C1 segment of cervical spinal cord (tissue), 14 donors: ENCODE measurements at regions not wholly inside any gene's neighbourhood (a gene's known extent, or its start where the extent isn't known, plus 50 kb on each side); places are given as distances from the start of the nearest gene placed in this dataset.
"Not testable (repeated sequence)": the region's sequence is repeated elsewhere in the genome, so short reads cannot be mapped to it uniquely, and the experiment has no call there.

ENCODE experiments used
- DNase-seq, 14 donors: peaks; one replicate each; lab custom pipeline; 2025; lab: John Stamatoyannopoulos, UW

- no peak for DNase-seq
Measured at GRCh38 chr4:171002246-171002645, 811.0 kb upstream of the GALNTL6 start.

DNA sequence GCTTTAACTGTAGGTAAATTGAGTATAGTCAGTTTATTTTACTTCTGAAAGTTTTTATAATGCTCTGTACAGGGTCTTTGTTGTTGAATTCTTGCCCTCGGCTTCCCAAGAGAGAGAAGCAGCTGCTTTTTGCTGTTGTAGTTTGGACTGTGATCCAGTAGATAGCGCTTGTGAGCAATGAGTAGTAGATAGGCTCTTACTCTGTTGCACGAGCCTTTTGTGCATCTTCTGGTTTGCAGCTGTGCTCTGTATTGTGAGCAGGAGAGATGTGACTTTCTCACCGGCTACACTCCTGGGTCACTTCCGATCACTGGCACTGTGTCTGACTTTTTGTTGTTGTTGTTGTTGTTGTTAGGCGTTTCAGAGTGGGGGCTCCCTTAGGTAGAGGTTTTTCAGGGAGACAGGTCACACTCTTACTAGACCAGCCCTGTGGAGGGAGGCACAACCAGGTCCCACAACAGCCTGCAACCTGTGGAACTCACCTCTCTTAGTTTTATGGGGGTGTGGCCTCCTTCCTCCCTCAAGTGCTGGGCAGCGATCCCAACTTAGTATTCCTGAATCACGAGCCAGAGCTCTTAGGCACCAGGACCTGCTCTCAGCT is 822.1 kb upstream of the GALNTL6 start:
- no peak for DNase-seq

DNA sequence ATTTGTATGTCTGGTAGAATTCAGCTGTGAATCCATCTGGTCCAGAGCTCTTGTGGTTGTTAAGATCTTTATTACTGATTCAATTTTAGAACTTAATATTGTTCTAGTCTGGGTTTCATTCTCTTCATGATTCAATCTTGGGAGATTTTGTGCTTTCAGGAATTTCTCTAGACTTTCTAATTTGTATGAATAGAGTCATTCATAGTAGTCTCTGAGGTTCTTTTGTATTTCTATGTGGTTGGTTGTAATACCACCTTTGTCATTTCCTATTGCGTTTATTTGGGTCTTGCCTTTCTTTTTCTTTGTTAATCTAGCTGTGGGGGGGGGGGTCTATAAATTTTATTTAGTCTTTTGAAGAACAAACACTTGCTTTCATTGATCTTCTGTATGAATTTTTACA is 824.8 kb upstream of the GALNTL6 start:
- no peak for DNase-seq

GRCh38 chr4:170979736-170980135 is 833.5 kb upstream of the GALNTL6 start:
- no peak for DNase-seq

DNA sequence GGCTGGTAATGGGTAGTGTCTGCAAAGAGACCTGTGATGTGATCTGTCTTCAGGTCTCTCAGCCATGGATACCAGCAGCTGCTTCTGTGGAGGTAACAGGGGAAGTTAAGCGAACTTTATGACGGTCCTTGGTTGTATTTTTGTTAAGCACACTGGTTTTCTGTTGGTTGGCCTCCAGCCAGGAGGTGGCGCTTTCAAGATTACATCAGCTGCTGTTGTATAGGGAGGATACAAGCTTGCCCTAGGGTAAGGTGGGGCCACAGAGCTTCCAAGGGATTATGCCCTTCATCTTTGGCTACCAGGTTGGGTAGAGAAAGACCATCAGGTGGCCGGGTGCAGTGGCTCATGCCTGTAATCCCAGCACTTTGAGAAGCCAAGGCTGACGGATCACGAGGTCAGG is 834.2 kb upstream of the GALNTL6 start:
- DNase-seq = no peak

DNA sequence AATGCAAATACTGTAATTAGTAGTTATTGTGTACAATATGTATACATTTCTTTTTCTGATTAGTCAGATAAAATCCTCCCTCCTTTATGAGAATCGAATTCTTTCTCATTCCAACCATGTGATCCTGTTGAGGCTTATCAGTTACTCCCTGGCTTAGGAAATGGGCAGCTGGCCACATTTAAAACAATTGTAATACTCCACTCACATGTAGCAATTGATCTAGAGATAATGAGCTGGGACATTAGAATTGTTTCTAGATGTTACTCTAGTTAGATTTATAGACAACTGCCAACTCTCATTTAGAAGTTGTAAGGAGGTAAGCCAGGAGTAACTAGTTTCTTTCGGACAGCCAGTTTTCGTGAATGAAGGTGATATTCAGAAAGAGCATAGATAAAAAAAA is 859.3 kb upstream of the AADAT start:
- DNase-seq = no peak

- DNase-seq = no peak
Measured at GRCh38 chr4:170940043-170940724, 850.4 kb upstream of the AADAT start.

DNA sequence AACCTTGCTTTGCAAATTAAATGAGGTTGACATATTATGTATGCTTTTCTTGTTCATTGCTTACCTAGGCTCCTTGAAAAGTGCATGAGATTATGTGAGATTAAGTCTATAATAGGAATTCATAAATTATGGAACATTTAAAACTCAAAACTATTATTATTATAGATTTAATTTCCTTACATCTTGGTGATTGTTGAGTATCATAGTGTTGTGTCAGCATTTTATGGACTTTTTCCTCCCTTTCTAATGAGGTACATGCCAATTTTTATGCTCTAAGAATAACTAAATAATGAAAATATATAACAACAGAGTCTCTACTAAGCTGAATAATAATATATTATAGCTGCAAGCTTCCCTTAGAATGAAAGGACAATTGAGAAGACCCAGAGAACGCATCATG is 848.8 kb upstream of the AADAT start:
- no peak for DNase-seq

- no peak for DNase-seq
Measured at GRCh38 chr4:170931321-170931720, 841.6 kb upstream of the AADAT start.

- no peak for DNase-seq
Measured at GRCh38 chr4:170888660-170889059, 798.9 kb upstream of the AADAT start.

- DNase-seq = no peak
Measured at GRCh38 chr4:170887396-170887795, 797.6 kb upstream of the AADAT start.

GRCh38 chr4:170884969-170885570 is 795.3 kb upstream of the AADAT start:
- no peak for DNase-seq

DNA sequence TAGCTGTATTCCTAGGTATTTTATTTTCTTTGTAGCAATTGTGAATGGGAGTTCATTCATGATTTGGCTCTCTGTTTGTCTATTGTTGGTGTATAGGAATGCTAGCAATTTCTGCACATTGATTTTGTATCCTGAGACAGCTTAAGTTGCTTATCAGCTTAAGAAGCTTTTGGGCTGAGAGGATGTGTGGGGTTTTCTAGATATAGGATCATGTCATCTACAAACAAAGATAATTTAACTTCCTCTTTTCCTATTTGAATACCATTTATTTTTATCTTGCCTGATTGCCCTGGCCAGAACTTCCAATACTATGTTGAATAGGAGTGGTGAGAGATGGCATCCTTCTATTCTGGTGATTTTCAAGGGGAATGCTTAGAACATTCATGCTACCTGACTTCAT is 791.9 kb upstream of the AADAT start:
- DNase-seq = not testable (repeated sequence)

- no peak for DNase-seq
Measured at GRCh38 chr4:170875868-170876267, 786.1 kb upstream of the AADAT start.

DNA sequence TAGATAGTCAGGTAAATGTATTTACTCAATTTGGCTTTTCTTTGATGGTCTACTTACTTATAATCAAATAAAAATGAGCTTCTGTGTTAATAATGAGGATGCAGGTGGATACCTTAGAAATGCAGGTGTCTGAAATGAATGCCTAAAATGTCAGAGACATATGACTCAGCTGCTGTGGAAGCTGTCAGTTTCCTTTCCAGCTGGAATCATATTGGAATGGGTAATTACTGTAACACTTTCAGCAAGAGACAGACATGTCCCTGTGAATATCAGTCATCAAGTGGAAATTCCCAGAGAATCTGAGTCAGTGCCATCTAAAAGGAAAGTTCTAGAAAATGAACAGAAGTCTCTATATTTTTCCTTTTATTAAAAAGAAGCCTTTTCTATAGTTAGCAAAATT is 783.0 kb upstream of the AADAT start:
- DNase-seq = no peak

- DNase-seq = no peak
Measured at GRCh38 chr4:170868170-170868569, 778.4 kb upstream of the AADAT start.

GRCh38 chr4:170854097-170854496 is 764.3 kb upstream of the AADAT start:
- DNase-seq = no peak

DNA sequence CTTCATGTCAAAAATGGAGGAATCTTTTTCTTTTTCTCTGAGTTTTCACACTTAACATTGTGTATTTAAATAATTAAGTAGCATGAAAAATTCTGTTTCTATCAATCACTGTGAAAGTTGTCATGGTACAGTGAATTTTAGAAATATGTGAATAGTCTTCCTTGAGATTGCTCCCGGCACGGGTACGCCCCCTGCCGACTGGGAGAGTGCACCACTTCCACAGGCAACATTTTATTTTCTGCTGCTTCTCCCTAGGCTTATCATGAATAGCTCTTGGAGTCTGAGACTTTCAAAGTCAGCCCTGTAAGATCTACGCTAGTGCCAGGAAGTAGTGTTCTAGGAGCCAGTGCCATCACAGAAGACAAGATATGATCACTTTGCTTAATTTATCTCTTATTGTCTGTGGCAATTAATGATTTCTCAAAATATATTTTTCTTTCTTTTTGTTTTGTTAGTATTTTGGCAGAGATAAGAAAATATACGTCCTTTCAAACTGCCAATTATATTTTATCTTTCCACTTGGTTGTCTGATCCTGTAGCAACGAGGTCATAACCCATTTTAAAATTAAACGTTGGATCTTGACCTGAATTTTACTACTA is 763.8 kb upstream of the AADAT start:
- DNase-seq = peak in 3 of 14 donors; percentile 0 to 5 (median 1)

DNA sequence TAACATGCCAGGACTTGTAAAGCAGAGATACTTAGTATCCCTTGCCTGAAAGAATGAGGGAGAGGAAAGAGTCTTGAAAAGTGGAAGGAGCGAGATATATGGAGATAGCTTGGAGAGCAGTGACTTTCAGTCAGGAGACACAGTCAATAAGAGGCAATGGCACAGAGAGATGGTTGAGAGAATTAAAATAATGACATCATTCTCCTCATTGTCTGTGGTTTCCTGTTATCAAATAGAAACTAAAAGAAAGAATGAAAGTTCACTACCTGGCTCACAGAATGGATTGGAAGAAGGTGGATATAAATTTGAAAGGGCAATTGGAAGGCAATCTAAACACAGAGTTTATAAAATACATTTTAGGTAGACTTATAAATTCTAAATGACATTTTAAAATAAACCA is 760.2 kb upstream of the AADAT start:
- no peak for DNase-seq

DNA sequence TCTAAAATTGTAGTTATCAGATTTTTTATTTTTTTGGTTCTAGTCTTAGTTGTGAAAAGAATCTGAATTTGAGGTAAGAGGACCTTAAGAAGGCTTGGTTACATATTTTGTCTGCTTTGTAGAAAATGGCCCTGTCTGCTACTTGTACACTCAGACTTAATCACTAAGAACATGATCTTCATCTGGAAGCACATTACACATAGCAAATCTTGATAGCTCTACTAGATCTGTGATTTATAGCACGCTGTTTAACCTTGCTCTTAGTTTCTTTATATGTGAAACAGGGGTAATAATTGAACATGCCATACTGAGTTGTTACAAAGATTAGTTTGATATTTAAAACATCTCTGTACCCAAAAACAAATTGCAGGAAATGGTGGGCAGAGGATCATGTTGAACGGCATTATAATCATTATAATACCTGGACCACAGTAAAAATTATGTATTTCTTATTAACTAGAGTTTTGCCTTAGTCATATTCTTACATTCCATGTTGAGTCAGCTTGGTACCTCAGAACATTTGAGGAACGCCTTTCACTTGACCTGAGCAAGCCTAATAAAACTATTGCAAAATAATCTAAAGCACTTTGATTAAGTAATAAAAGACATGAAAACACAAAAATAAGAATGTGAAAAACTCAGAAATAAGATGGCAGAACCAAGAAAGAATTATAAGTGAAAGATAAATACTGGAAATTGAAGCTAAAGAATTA is 738.0 kb upstream of the AADAT start:
- no peak for DNase-seq

- DNase-seq = no peak
Measured at GRCh38 chr4:170818786-170819185, 729.0 kb upstream of the AADAT start.

GRCh38 chr4:170805352-170805751 is 715.6 kb upstream of the AADAT start:
- DNase-seq = no peak
